ENCODE measurements at regions not wholly inside any gene's neighbourhood (a gene's known extent, or its start where the extent isn't known, plus 50 kb on each side); places are given as distances from the start of the nearest gene placed in this dataset.

DNA sequence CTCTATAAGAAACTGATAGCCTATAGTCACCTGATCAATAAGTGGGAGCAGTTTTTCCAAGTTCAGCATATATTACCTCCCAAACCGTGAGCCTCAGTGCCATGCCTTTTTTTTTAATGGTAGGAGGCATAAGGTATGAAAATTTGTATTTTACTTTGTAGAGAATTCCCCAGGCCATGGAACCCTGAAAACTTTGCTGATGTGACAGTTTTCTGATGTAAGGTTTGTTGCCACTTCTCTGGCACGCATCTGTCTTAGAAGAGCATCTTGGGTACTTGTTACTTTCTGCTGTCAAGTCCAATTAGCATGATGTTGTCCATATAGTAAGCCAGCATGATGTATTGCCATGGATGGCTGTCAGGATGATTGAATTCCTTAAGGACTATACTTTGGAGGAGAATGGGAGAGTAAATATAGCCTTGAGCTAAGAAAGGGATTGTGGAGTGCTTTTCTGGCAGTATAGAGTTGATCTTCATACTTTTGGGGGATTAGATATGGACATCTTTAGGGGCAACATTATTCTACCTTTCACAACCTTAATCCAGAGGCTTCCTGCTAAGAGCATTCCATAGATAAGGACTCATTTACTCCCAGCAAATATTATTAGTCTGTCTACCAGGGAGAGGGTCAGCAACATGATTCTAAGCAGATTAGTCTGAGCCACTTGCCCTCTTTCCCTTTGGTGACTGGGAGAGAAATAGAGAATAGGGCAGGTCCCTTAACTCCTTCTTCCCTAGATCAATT lies 389.6 kb downstream of the YTHDC2 start:
- DNase-seq (ENCODE audit: low read depth), result no peak

GRCh38 chr5:113909782-113910181 lies 396.3 kb downstream of the YTHDC2 start:
- DNase-seq (ENCODE audit: low read depth), result no peak

GRCh38 chr5:113917997-113918396 lies 404.5 kb downstream of the YTHDC2 start:
- no peak for DNase-seq (ENCODE audit: low read depth)

GRCh38 chr5:113922343-113922742 lies 408.8 kb downstream of the YTHDC2 start:
- DNase-seq (ENCODE audit: low read depth), result no peak

DNA sequence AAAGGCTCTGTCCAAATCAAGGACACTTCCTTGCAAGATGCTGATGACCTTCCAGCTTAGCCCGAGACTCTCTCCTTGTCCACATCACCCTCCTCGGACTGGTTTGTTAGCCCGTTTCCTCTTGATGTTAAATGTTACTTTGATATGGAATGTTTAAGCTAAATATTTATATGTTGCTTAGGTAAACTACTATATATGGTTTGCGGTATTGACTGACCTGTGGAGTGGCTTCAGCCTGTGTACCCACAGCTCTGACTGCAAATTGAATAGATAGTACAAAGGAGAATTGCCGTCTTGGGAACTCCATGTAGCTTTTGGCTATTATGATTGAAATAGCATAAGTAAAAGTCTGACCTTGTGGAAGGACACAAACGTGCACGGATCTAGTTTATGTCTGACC lies 422.0 kb downstream of the YTHDC2 start:
- DNase-seq (ENCODE audit: low read depth), result no peak

GRCh38 chr5:113937301-113937700 lies 423.8 kb downstream of the YTHDC2 start:
- no peak for DNase-seq (ENCODE audit: low read depth)

GRCh38 chr5:113939988-113940387 lies 421.9 kb upstream of the KCNN2 start:
- DNase-seq (ENCODE audit: low read depth), result no peak

DNA sequence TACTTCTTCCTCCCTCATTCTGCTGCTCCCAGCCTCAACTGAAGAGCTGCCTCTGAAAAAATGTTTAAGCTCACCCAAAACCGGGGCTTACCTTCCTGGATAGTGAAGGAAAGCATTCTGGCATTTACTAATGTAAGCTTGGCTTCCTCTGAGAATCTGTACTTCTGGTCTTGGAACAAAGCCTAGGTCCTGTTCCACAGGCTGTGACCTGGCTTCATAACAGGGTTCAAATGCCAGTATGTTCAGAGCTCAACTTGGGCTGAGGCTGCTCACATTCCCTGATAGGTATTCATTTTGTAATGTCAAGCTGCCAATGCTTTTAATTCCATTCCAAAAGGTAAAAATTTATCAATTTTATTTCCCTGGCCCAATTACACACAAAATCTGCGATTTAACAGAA lies 411.7 kb upstream of the KCNN2 start:
- DNase-seq (ENCODE audit: low read depth), result no peak

- no peak for DNase-seq (ENCODE audit: low read depth)
These were observed 396.6 kb upstream of the KCNN2 start for GRCh38 chr5:113965225-113965624.

DNA sequence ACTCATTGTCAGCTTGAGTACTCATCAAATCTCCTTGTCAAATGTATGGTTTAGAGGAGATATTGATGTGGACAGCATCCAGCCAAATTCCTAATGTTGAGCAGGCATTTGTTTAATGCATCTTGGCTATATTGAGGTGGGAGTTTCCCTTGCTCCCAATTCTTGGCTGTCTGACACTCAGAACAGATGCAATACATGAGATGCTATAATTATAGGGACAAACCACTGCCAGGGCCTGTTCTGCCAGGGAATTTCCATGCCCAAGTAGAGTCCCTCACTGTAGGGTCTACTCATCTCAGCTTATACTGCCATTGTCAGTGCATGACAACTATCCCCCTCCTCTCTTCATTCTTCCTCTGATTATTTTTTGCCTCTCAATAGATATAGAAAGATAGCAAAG lies 392.0 kb upstream of the KCNN2 start:
- no peak for DNase-seq (ENCODE audit: low read depth)

GRCh38 chr5:113971454-113971853 lies 390.4 kb upstream of the KCNN2 start:
- DNase-seq (ENCODE audit: low read depth), result no peak

DNA sequence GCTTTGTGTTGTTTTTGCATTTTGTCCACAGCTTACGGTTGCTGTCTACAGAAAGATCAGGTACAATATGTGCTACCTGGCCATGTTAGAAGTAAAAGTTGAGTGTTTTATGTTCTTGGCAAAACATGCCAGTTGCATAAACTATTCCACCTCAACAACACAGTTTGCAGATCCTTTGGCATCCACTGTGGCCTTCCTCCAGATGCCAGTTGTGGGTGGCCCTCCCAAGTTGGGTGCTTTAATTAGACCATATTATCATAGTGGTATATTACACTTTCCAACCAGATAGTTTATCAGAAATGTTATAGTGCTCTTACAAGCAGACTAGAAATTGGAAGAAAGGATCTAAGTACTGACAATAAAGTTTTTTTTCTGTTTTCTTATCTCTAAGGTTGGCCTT lies 386.9 kb upstream of the KCNN2 start:
- DNase-seq (ENCODE audit: low read depth), result no peak

DNA sequence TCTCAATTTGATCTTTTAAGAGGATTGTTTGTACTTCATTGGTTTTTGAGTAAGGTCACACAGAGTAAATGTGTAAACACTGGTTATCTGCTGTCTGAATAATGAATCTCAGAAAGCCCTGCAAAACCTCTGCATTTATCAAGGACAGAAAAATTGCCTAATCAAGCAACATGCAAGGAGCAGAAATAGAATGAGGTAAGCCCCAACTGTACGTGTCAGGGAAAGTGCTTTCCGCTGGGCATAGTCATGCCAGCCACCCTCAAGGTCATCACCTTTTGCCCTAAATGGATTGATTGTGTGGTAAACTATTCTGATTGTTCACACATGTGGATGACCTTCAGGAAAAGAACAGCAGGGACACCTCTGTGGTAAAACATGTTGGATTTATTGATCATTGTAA lies 376.9 kb upstream of the KCNN2 start:
- no peak for DNase-seq (ENCODE audit: low read depth)

DNA sequence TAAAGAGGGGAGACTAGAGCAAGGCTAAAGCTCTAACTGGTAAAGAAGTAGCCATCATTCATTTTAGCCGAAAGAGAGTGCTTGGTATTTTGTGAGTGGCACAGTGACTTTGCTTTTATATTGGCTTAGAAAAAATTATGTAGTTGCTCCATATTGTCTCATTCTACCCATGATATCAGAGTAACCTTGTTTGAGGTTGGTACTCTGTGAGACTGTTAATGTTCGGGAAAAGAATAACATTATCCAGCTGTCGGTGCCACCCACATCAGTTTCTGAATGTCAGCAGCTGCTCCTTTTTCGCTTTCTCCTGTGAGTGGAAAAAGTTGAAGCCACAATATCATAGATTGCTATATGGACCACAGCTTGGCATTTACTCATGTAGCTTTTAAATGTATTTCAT lies 376.4 kb upstream of the KCNN2 start:
- no peak for DNase-seq (ENCODE audit: low read depth)

DNA sequence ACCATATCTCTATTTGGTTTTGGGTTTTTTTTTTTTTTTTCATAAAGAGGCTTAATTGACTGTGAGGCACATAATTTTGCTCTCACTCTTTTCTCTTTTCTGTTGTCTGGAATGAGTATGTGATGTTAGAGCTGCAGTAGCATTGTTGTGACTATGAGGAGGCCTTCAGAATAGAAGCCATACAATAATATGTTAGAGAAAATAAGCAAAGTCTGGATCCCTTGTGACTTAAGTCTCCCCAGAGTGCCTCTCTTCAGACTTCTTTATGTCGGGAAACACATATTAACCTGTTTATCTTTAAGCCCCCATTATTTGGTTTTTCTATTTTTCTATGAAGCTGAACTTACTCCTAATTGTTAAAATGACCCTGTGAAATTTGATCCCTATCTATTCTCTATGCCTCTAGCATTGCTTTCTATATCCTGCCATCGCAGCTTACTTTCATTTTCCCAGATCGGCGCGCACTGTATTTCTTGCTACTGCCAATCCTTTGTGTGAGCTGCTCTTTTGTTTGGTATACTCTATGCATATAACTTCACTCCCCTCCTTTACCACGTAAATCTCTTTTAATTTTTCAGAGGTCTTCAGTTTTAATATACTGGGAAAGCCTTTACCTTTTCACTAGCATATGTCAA lies 372.5 kb upstream of the KCNN2 start:
- DNase-seq (ENCODE audit: low read depth), result no peak

GRCh38 chr5:113989913-113990305 lies 372.0 kb upstream of the KCNN2 start:
- DNase-seq (ENCODE audit: low read depth), result no peak

GRCh38 chr5:114001076-114001475 lies 360.8 kb upstream of the KCNN2 start:
- DNase-seq (ENCODE audit: low read depth), result no peak

DNA sequence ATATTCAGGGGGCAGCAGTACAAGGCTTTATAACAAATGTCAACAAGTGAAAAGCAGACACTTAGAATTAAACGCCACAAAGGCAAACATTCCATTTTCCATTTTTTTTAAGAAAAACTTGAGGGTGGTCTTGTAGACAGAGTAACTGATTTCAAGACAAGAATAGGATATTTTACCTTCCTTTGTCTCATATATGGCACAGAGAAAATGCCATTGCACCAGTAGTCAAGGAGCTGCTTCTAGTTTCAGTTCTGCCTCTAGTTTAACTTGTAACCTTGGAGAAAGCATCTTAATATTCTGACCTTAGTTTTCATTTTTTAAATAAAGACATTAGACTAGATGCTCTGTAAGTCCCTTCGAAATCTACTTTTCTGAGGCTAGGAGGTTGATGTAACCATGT lies 355.3 kb upstream of the KCNN2 start:
- no peak for DNase-seq (ENCODE audit: low read depth)

DNA sequence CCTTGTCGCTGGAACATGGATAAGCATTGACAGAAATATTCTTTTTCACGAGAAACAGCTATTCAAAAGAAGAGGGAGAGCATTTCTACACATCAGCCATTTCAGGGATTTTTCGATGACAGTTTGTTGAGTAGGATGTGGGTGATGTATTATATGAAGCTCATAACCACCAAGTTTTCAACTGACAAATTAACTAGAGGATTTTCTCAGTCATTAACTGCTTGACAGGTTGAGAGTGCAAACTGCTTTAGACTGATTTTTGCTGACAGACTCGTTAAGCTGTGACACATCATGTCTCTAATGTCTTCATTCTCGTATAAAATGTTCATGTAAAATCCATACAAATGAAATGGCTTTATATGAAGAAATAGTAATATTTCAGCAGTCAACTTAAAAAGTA lies 354.2 kb upstream of the KCNN2 start:
- no peak for DNase-seq (ENCODE audit: low read depth)

DNA sequence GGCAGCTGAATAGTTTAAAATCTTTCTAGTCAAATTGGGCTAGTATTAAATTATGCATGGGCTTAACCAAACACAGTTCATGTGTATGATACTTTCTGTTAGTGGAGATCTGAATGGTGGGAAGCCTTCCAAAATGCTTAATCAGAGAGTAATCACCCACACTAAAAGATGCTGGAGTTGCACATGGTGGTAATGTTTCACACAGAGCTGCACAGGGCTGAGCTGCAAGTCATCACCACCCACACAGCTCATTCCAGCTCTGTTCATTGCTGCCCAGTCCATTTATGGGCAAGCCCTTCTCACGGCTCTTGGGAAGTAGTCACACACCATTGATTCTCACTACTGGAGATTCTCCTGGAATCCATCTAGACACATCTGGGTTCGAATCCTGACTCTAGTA lies 351.5 kb upstream of the KCNN2 start:
- DNase-seq (ENCODE audit: low read depth), result no peak

- no peak for DNase-seq (ENCODE audit: low read depth)
These were observed 343.7 kb upstream of the KCNN2 start for GRCh38 chr5:114018186-114018585.

- no peak for DNase-seq (ENCODE audit: low read depth)
These were observed 323.1 kb upstream of the KCNN2 start for GRCh38 chr5:114038756-114039155.

GRCh38 chr5:114050087-114050486 lies 311.8 kb upstream of the KCNN2 start:
- no peak for DNase-seq (ENCODE audit: low read depth)

DNA sequence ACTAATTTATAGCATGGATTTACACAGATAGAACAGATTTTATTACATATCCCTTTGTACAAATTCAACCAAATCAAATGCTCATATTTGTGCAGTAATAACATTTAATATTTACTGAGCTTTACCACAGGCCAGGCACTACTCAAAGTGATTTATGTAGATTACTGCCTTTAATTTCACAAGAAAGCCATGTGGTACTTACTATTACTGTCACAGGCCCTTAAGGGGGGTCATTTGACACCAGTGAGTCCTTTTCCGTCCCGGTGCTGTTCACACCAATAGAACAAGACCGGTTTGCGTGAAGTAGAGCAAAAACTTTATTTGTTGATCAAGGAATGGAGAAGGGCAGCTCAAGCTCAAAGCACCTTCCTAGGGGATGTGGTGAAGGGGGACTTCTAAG lies 308.5 kb upstream of the KCNN2 start:
- DNase-seq (ENCODE audit: low read depth), result no peak

Data from fibroblast of gingiva (primary cell).